Osteoblast (primary cell): ENCODE measurements at regions not wholly inside any gene's neighbourhood (a gene's known extent, or its start where the extent isn't known, plus 50 kb on each side); places are given as distances from the start of the nearest gene placed in this dataset.

Experiments
- DNase-seq: peaks from one replicate; pipeline ENCODE4 v3.0.0; 2011; ENCODE audit warnings: low spot score, mixed read lengths; ENCODE audit not compliant: insufficient read length; ENCODE audit errors: missing footprints
- H2AFZ ChIP-seq: 2 replicates; pipeline ENCODE4 v1.6.0; 2011; ENCODE audit warnings: mild to moderate bottlenecking, low read length
- H3K27ac ChIP-seq: 2 replicates; pipeline ENCODE4 v1.5.1; 2011; ENCODE audit warnings: mild to moderate bottlenecking, low read depth, low read length, moderate library complexity
- H3K27me3 ChIP-seq: 2 replicates; pipeline ENCODE4 v1.6.0; 2012; ENCODE audit warnings: mild to moderate bottlenecking, control low read depth, inconsistent platforms, low read length, moderate library complexity; ENCODE audit not compliant: insufficient read depth
- H3K36me3 ChIP-seq: 2 replicates; pipeline ENCODE4 v1.5.1; 2011; ENCODE audit warnings: mild to moderate bottlenecking, low read length, control low read depth, moderate library complexity; ENCODE audit not compliant: insufficient read depth
- H3K4me1 ChIP-seq: 2 replicates; pipeline ENCODE4 v1.5.1; 2011; ENCODE audit warnings: mild to moderate bottlenecking, low read length, control low read depth, moderate library complexity; ENCODE audit not compliant: insufficient read depth
- H3K4me2 ChIP-seq: 2 replicates; pipeline ENCODE4 v1.6.0; 2011; ENCODE audit warnings: mild to moderate bottlenecking, low read length; ENCODE audit not compliant: insufficient read depth
- H3K4me3 ChIP-seq: fragments of 200-600 bp; sonication (generic); 3 replicates; pipeline ENCODE4 v1.5.1; 2012; ENCODE audit warnings: mild to moderate bottlenecking, low read length, inconsistent platforms; ENCODE audit not compliant: insufficient read depth
- H3K79me2 ChIP-seq: 2 replicates; pipeline ENCODE4 v1.6.0; 2012; ENCODE audit warnings: mild to moderate bottlenecking, low read length, control low read depth, inconsistent platforms; ENCODE audit not compliant: insufficient read depth
- H3K9me3 ChIP-seq: 2 replicates; pipeline ENCODE4 v1.5.1; 2011; ENCODE audit warnings: low read depth, low read length, control low read depth
- H4K20me1 ChIP-seq: 2 replicates; pipeline ENCODE4 v1.6.0; 2012; ENCODE audit warnings: mild to moderate bottlenecking, low read length, control low read depth; ENCODE audit not compliant: insufficient read depth
- TF ChIP-seq, protein P1 (sequence below): IDR thresholded peaks from 2 replicates; pipeline ENCODE4 v1.5.1; 2011; ENCODE audit warnings: mild to moderate bottlenecking, low read depth, low read length, moderate library complexity; ENCODE audit errors: extremely low read depth

DNA sequence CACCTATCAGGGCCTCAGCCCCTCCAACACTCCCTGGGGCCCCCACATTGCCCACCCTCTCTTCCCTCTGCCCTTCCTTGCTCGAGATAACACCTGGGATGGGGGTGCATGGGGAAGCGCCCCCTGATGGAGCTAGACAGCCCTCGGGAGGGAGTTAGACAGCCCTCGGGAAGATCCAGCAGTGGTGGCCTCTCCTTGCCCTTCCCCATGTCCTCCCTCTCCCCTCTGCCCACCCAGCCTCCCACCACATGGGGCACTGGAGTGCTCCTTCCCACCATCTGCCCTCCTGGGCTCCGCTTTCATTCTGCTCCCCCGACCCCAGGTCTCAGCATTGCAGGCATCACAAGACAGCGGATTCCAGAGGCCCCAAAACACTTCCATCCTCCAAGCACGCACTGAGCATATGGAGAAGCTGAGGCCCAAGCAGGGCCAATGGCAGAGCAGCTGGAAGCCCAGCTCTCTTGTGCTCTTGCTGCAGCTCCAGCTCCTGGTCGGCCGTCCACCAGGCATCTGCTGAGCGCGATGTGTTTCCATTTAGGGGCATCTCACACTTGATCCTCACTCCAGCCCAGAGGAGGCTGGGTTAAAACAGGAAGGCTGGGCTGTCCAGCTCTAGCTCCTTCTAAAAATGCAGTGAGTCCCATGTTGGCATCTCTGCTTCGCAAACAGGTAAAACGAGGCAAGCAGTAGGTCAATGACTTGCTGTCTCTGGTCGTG, 65.6 kb downstream of the IGLL1 start:
- DNase-seq, result peak; percentile 61
- TF ChIP-seq, protein P1, sequence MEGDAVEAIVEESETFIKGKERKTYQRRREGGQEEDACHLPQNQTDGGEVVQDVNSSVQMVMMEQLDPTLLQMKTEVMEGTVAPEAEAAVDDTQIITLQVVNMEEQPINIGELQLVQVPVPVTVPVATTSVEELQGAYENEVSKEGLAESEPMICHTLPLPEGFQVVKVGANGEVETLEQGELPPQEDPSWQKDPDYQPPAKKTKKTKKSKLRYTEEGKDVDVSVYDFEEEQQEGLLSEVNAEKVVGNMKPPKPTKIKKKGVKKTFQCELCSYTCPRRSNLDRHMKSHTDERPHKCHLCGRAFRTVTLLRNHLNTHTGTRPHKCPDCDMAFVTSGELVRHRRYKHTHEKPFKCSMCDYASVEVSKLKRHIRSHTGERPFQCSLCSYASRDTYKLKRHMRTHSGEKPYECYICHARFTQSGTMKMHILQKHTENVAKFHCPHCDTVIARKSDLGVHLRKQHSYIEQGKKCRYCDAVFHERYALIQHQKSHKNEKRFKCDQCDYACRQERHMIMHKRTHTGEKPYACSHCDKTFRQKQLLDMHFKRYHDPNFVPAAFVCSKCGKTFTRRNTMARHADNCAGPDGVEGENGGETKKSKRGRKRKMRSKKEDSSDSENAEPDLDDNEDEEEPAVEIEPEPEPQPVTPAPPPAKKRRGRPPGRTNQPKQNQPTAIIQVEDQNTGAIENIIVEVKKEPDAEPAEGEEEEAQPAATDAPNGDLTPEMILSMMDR, result no peak

DNA sequence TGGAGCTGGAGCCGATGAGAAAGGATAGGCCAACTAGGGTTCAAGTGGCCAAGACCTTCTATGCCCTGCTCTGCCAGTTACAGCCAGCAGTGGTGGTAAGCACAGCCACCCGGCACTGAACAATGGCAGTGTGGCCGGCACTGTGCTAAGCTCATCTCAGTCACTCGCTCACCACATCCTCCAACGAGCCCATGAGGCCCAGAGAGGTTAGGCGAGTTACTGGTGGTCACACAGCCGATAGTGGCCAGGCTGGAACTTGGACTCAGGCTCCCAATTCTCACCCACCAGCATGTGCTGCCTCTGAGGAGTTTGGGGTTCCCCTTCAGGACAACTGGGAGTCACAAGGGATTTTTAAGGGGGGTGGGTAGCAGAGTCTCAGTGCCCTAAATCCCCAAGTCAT, 66.4 kb downstream of the IGLL1 start:
- Histone ChIP-seq H3K27me3 (no peaks in the 10 kb centered on the region), H3K9me3 (no peaks in the 10 kb centered on the region), H3K79me2 (no peaks in the 10 kb centered on the region), H3K27ac (no peak overlapping the region), H3K4me3 (no peak overlapping the region), H3K4me2 (no peak overlapping the region), H3K36me3 (no peaks in the 10 kb centered on the region), H2AFZ (no peak overlapping the region), H3K4me1 (no peaks in the 10 kb centered on the region), H4K20me1 (no peaks in the 10 kb centered on the region)
- TF ChIP-seq, protein P1, result no peak
- DNase-seq, result no peak

More for the DNA sequence above, 65.6 kb downstream of the IGLL1 start:
- no peaks in the 10 kb centered on the region for H3K27me3 ChIP-seq
- no peaks in the 10 kb centered on the region for H3K4me1 ChIP-seq
- H3K79me2 ChIP-seq, result no peaks in the 10 kb centered on the region
- no peak overlapping the region for H3K4me3 ChIP-seq
- H4K20me1 ChIP-seq, result no peaks in the 10 kb centered on the region
- H3K27ac ChIP-seq, result no peak overlapping the region
- no peaks in the 10 kb centered on the region for H3K9me3 ChIP-seq
- no peak overlapping the region for H2AFZ ChIP-seq
- no peak overlapping the region for H3K4me2 ChIP-seq
- H3K36me3 ChIP-seq, result no peaks in the 10 kb centered on the region

DNA sequence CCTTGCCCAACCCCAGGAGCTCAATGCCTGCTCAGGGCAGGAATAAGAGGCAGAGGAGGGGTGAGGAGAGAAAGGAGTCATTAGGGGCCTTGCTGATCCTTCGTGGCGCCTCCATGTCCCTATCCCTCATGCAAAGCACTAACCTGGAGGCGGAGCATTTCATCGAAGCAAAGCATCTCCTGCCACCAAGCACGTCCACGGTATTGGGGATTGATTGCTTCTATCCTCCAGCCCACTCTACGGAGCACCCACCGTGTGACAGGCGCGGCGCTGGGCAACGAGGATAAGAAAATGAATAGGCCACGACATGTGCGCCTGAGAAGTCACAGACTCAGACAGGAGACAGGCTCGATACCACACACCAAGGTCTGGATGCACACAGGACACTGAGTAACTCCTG, 67.0 kb downstream of the IGLL1 start:
- Histone ChIP-seq H3K36me3 (no peaks in the 10 kb centered on the region), H3K4me2 (no peak overlapping the region), H3K27me3 (no peaks in the 10 kb centered on the region), H3K27ac (no peak overlapping the region), H3K4me3 (no peak overlapping the region), H3K9me3 (no peaks in the 10 kb centered on the region), H4K20me1 (no peaks in the 10 kb centered on the region), H2AFZ (no peak overlapping the region), H3K79me2 (no peaks in the 10 kb centered on the region), H3K4me1 (no peaks in the 10 kb centered on the region)
- peak; percentile 50 for DNase-seq
- TF ChIP-seq, protein P1, result no peak

DNA sequence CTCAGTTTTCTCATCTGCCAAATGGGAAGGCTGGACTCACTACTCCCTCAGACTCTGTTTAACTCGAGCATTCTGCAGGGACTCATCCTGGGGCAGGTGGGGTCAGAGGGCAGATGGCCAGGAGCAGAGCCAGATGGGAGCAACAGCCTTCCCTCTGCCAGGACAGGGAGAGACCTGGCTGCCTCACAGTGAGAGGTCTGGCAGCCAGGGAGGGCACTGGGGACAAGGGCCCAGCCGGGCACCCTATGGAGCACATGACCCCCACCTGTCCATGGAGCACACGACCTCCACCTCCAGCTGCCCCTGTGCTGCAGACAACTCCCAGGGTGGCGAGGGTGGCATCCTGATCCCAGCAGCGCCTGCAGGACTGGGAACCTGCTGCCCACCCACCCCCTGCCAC, 67.4 kb downstream of the IGLL1 start:
- Histone ChIP-seq H3K4me1 (no peaks in the 10 kb centered on the region), H3K4me2 (no peak overlapping the region), H3K27ac (no peak overlapping the region), H4K20me1 (no peaks in the 10 kb centered on the region), H3K79me2 (no peaks in the 10 kb centered on the region), H2AFZ (no peak overlapping the region), H3K27me3 (no peaks in the 10 kb centered on the region), H3K36me3 (no peaks in the 10 kb centered on the region), H3K9me3 (no peaks in the 10 kb centered on the region), H3K4me3 (no peak overlapping the region)
- TF ChIP-seq, protein P1, result no peak
- DNase-seq, result peak; percentile 73
